NCI-H524 (cell line): ENCODE measurements at regions not wholly inside any gene's neighbourhood (a gene's known extent, or its start where the extent isn't known, plus 50 kb on each side); places are given as distances from the start of the nearest gene placed in this dataset.
A peak's percentile ranks its signal among the peaks of the same experiment; 100 is the strongest.

ENCODE experiments used
- DNase-seq, 2 experiments: peaks; one replicate each; lab custom pipeline; 2025; lab: John Stamatoyannopoulos, UW

- DNase-seq = peak; percentile 36 to 84
These were observed 55.0 kb upstream of the NMNAT3 start for GRCh38 chr3:139732729-139733128.

DNA sequence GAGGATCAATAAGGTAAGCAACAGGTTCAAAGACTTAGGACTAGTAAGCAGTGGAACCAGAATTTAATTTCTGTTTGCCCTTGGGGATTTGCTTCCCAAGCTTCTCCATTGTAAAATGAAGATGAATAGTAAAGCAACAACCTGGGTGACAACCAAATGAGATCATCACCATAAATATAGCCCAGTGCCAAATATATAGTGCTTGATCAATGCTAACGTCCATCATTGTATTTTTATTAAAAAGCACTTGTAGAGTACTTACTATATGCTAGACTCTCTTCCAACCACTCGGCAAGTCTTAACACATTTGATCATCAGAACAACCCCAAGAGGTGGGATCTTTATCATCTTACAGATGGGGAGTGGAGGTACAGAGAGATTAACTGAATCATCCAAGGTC, 51.5 kb upstream of the NMNAT3 start:
- DNase-seq = peak; percentile 7 to 71

DNA sequence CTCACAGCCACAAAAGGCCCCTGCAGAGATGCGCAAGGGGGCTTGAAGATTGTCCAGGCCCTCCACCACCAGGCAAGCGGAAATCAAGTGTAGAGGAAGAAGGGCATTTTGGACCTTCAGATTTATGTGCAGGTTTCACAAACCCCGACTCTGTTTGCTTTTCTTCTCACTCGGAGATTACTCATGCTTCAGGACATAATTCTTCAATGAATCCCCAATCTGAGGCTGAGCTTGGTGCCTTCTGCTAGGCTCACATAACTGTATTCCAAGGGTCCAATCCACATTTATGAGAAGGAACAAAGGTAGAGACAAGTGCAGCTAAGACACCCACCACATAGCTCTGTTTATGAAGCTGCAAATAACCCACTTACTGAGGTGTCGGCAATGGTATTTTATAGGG, 50.6 kb upstream of the NMNAT3 start:
- DNase-seq = no peak
